ENCODE measurements at regions not wholly inside any gene's neighbourhood (a gene's known extent, or its start where the extent isn't known, plus 50 kb on each side); places are given as distances from the start of the nearest gene placed in this dataset.

DNA sequence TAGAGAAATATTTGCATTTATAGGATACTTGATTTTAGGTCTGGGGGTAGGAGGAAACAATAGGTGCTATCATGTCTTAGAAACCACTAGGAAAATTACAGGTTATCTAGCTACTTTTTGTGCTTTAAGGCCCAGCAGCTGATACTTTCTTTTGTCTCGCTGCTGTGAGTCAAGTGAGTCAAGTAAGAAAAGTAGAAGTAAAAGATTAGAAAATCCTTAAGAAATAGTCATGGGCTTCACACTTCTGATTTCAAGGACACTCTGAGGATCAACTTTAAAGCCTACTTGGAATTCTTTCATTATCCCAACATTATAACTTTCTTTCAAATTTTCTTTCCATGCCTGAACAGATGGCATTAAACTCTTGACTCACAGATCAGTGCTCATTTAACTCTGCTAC, 95.2 kb upstream of the RBMS3 start:
- TF ChIP-seq SPI1 (IDR thresholded peaks at IDR 0.05; ENCODE audit: low read depth, low read length) = no peak
- no peak for TF ChIP-seq POLR2A (IDR thresholded peaks at IDR 0.05; ENCODE audit: low read depth, low read length)
- TF ChIP-seq POLR2AphosphoS5 (IDR thresholded peaks at IDR 0.05; ENCODE audit: low read depth, low read length) = no peak
- no peak for TF ChIP-seq TAF1 (IDR thresholded peaks at IDR 0.05; ENCODE audit: low read depth, low read length)

Data from GM12891 (cell line).